ENCODE measurements at regions not wholly inside any gene's neighbourhood (a gene's known extent, or its start where the extent isn't known, plus 50 kb on each side); places are given as distances from the start of the nearest gene placed in this dataset.

DNA sequence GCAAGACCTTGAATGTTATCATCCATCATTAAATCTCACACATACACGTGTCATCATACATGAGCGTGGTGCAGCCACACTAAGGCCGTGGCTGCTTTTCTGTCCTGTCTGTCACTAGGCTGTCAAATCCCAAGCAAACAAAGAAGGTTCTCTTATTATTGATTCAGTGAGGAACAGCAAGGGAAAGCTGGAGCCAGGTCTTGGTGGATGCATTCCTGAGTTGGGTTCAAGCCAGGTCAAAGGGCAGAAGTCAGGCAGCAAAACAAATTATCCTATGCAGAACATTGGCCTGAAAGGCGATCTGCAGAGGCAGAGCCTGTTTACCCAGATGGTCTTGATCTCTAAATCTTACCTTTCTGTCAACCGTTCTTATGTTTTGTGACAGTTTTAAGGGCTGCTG, 252.3 kb downstream of the NEDD1 start (continued):
- no peak for TF ChIP-seq DR1 (CRISPR knock-in tag; IDR thresholded peaks at IDR 0.05)
- TF ChIP-seq, protein P1, sequence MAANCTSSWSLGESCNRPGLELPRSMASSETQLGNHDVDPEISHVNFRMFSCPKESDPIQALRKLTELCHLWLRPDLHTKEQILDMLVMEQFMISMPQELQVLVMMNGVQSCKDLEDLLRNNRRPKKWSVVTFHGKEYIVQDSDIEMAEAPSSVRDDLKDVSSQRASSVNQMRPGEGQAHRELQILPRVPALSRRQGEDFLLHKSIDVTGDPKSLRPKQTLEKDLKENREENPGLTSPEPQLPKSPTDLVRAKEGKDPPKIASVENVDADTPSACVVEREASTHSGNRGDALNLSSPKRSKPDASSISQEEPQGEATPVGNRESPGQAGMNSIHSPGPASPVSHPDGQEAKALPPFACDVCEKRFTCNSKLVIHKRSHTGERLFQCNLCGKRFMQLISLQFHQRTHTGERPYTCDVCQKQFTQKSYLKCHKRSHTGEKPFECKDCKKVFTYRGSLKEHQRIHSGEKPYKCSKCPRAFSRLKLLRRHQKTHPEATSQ (CRISPR knock-in tag; IDR thresholded peaks at IDR 0.05; ENCODE audit: borderline replicate concordance): no peak
- peak; percentile 81; the same call in 1 of the 2 replicates for TF ChIP-seq ZNF292 (CRISPR knock-in tag; IDR thresholded peaks at IDR 0.05; ENCODE audit: borderline replicate concordance, low read depth)
- TF ChIP-seq ZNF263 (CRISPR knock-in tag; IDR thresholded peaks at IDR 0.05): no peak
- TF ChIP-seq, protein P2, sequence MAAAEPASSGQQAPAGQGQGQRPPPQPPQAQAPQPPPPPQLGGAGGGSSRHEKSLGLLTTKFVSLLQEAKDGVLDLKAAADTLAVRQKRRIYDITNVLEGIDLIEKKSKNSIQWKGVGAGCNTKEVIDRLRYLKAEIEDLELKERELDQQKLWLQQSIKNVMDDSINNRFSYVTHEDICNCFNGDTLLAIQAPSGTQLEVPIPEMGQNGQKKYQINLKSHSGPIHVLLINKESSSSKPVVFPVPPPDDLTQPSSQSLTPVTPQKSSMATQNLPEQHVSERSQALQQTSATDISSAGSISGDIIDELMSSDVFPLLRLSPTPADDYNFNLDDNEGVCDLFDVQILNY (CRISPR knock-in tag; conservative IDR thresholded peaks at IDR 0.05): no peak
- TF ChIP-seq HDAC1 (CRISPR knock-in tag; IDR thresholded peaks at IDR 0.05): no peak; the same call in 1 of the 2 replicates
- no peak for TF ChIP-seq ZNF124 (CRISPR knock-in tag; IDR thresholded peaks at IDR 0.05)
- TF ChIP-seq ZNF724P (CRISPR knock-in tag; IDR thresholded peaks at IDR 0.05; ENCODE audit: borderline replicate concordance): no peak
- TF ChIP-seq BCL6 (CRISPR knock-in tag; IDR thresholded peaks at IDR 0.05): peak; percentile 67
- TF ChIP-seq ZBTB37 (CRISPR knock-in tag; IDR thresholded peaks at IDR 0.05): no peak
- TF ChIP-seq ZNF160 (CRISPR knock-in tag; IDR thresholded peaks at IDR 0.05): no peak
- peak; percentile 74 for TF ChIP-seq ZKSCAN1 (IDR thresholded peaks at IDR 0.05; ENCODE audit: low read length)
- TF ChIP-seq, protein P3, sequence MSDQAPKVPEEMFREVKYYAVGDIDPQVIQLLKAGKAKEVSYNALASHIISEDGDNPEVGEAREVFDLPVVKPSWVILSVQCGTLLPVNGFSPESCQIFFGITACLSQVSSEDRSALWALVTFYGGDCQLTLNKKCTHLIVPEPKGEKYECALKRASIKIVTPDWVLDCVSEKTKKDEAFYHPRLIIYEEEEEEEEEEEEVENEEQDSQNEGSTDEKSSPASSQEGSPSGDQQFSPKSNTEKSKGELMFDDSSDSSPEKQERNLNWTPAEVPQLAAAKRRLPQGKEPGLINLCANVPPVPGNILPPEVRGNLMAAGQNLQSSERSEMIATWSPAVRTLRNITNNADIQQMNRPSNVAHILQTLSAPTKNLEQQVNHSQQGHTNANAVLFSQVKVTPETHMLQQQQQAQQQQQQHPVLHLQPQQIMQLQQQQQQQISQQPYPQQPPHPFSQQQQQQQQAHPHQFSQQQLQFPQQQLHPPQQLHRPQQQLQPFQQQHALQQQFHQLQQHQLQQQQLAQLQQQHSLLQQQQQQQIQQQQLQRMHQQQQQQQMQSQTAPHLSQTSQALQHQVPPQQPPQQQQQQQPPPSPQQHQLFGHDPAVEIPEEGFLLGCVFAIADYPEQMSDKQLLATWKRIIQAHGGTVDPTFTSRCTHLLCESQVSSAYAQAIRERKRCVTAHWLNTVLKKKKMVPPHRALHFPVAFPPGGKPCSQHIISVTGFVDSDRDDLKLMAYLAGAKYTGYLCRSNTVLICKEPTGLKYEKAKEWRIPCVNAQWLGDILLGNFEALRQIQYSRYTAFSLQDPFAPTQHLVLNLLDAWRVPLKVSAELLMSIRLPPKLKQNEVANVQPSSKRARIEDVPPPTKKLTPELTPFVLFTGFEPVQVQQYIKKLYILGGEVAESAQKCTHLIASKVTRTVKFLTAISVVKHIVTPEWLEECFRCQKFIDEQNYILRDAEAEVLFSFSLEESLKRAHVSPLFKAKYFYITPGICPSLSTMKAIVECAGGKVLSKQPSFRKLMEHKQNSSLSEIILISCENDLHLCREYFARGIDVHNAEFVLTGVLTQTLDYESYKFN (CRISPR knock-in tag; conservative IDR thresholded peaks at IDR 0.05): peak; percentile 76
- TF ChIP-seq CSRNP1 (CRISPR knock-in tag; IDR thresholded peaks at IDR 0.05): no peak
- TF ChIP-seq SP2 (CRISPR knock-in tag; IDR thresholded peaks at IDR 0.05): no peak
- TF ChIP-seq NONO (IDR thresholded peaks at IDR 0.05): no peak
- TF ChIP-seq NONO (CRISPR knock-in tag; conservative IDR thresholded peaks at IDR 0.05): peak; percentile 46; the same call in 1 of the 2 replicates
- TF ChIP-seq YEATS2 (CRISPR knock-in tag; IDR thresholded peaks at IDR 0.05; ENCODE audit: borderline replicate concordance): no peak
- TF ChIP-seq, protein P4, sequence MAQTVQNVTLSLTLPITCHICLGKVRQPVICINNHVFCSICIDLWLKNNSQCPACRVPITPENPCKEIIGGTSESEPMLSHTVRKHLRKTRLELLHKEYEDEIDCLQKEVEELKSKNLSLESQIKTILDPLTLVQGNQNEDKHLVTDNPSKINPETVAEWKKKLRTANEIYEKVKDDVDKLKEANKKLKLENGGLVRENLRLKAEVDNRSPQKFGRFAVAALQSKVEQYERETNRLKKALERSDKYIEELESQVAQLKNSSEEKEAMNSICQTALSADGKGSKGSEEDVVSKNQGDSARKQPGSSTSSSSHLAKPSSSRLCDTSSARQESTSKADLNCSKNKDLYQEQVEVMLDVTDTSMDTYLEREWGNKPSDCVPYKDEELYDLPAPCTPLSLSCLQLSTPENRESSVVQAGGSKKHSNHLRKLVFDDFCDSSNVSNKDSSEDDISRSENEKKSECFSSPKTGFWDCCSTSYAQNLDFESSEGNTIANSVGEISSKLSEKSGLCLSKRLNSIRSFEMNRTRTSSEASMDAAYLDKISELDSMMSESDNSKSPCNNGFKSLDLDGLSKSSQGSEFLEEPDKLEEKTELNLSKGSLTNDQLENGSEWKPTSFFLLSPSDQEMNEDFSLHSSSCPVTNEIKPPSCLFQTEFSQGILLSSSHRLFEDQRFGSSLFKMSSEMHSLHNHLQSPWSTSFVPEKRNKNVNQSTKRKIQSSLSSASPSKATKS (CRISPR knock-in tag; IDR thresholded peaks at IDR 0.05): no peak
- no peak for TF ChIP-seq TSC22D2 (CRISPR knock-in tag; IDR thresholded peaks at IDR 0.05; ENCODE audit: borderline replicate concordance)
